HL-60 (cell line): ENCODE measurements at regions not wholly inside any gene's neighbourhood (a gene's known extent, or its start where the extent isn't known, plus 50 kb on each side); places are given as distances from the start of the nearest gene placed in this dataset.
"Not testable (repeated sequence)": the region's sequence is repeated elsewhere in the genome, so short reads cannot be mapped to it uniquely, and the experiment has no call there.

Experiments used
- DNase-seq, 2 experiments: peaks; one replicate each; pipeline ENCODE4 v3.0.0-alpha.2; 2010 to 2020; ENCODE audit warnings: low read depth in 1 of 2, low spot score in 1 of 2
- H3K27ac ChIP-seq: fragments of 250-450 bp; sonication (Bioruptor Pico); replicated peaks from 2 replicates; pipeline ENCODE4 v1.5.1; 2020; ENCODE audit warnings: mild to moderate bottlenecking, moderate library complexity
- H3K27me3 ChIP-seq: fragments of 250-450 bp; sonication (Bioruptor Pico); 2 replicates; pipeline ENCODE4 v1.5.1; 2021; ENCODE audit warnings: mild to moderate bottlenecking, moderate library complexity; ENCODE audit not compliant: insufficient read depth, poor library complexity, severe bottlenecking
- H3K4me3 ChIP-seq: replicated peaks from 2 replicates; pipeline ENCODE4 v1.5.1; 2011; ENCODE audit warnings: mild to moderate bottlenecking, control low read depth, low read length; ENCODE audit not compliant: insufficient read depth
- GABPA ChIP-seq: IDR thresholded peaks from 2 replicates; pipeline ENCODE4 v1.6.1; 2012; ENCODE audit warnings: low read depth
- POLR2AphosphoS5 ChIP-seq: IDR thresholded peaks from 2 replicates; pipeline ENCODE4 v1.6.1; 2012; ENCODE audit warnings: low read depth
- SPI1 ChIP-seq: IDR thresholded peaks from 2 replicates; pipeline ENCODE4 v1.6.1; 2012; ENCODE audit warnings: low read depth, mild to moderate bottlenecking, borderline replicate concordance
- TF ChIP-seq, protein P1 (sequence below): IDR thresholded peaks from one replicate; pipeline ENCODE4 v1.5.1; 2011; ENCODE audit warnings: low read length, control low read depth, inconsistent platforms; ENCODE audit not compliant: insufficient read depth
- TF ChIP-seq, protein P2 (sequence below): IDR thresholded peaks from 2 replicates; pipeline ENCODE4 v1.6.1; 2012; ENCODE audit warnings: low read depth; ENCODE audit not compliant: insufficient replicate concordance

- Histone ChIP-seq H3K4me3 (no peak overlapping the region), H3K27me3 (peaks cover 2% of the 10 kb centered on the region), H3K27ac (no peak overlapping the region)
- TF ChIP-seq, protein P1, sequence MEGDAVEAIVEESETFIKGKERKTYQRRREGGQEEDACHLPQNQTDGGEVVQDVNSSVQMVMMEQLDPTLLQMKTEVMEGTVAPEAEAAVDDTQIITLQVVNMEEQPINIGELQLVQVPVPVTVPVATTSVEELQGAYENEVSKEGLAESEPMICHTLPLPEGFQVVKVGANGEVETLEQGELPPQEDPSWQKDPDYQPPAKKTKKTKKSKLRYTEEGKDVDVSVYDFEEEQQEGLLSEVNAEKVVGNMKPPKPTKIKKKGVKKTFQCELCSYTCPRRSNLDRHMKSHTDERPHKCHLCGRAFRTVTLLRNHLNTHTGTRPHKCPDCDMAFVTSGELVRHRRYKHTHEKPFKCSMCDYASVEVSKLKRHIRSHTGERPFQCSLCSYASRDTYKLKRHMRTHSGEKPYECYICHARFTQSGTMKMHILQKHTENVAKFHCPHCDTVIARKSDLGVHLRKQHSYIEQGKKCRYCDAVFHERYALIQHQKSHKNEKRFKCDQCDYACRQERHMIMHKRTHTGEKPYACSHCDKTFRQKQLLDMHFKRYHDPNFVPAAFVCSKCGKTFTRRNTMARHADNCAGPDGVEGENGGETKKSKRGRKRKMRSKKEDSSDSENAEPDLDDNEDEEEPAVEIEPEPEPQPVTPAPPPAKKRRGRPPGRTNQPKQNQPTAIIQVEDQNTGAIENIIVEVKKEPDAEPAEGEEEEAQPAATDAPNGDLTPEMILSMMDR = no peak
- TF ChIP-seq POLR2AphosphoS5 (no peak), GABPA (no peak), SPI1 (no peak)
- TF ChIP-seq, protein P2, sequence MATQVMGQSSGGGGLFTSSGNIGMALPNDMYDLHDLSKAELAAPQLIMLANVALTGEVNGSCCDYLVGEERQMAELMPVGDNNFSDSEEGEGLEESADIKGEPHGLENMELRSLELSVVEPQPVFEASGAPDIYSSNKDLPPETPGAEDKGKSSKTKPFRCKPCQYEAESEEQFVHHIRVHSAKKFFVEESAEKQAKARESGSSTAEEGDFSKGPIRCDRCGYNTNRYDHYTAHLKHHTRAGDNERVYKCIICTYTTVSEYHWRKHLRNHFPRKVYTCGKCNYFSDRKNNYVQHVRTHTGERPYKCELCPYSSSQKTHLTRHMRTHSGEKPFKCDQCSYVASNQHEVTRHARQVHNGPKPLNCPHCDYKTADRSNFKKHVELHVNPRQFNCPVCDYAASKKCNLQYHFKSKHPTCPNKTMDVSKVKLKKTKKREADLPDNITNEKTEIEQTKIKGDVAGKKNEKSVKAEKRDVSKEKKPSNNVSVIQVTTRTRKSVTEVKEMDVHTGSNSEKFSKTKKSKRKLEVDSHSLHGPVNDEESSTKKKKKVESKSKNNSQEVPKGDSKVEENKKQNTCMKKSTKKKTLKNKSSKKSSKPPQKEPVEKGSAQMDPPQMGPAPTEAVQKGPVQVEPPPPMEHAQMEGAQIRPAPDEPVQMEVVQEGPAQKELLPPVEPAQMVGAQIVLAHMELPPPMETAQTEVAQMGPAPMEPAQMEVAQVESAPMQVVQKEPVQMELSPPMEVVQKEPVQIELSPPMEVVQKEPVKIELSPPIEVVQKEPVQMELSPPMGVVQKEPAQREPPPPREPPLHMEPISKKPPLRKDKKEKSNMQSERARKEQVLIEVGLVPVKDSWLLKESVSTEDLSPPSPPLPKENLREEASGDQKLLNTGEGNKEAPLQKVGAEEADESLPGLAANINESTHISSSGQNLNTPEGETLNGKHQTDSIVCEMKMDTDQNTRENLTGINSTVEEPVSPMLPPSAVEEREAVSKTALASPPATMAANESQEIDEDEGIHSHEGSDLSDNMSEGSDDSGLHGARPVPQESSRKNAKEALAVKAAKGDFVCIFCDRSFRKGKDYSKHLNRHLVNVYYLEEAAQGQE = no peak
- no peak for DNase-seq
Measured at GRCh38 chr10:28768227-28768626, 90.9 kb downstream of the BAMBI start.

GRCh38 chr10:28769091-28769604 lies 91.8 kb downstream of the BAMBI start:
- H3K4me3 ChIP-seq = no peak overlapping the region
- DNase-seq = no peak
- peaks cover 2% of the 10 kb centered on the region for H3K27me3 ChIP-seq
- TF ChIP-seq, protein P1 = no peak
- TF ChIP-seq, protein P2 = no peak
- TF ChIP-seq POLR2AphosphoS5 = no peak
- no peak for TF ChIP-seq GABPA
- no peak for TF ChIP-seq SPI1
- H3K27ac ChIP-seq = no peak overlapping the region

- DNase-seq, H3K27ac ChIP-seq, H3K27me3 ChIP-seq, H3K4me3 ChIP-seq: not testable (repeated sequence)
Measured at GRCh38 chr10:28771580-28772090, 94.3 kb downstream of the BAMBI start.

DNA sequence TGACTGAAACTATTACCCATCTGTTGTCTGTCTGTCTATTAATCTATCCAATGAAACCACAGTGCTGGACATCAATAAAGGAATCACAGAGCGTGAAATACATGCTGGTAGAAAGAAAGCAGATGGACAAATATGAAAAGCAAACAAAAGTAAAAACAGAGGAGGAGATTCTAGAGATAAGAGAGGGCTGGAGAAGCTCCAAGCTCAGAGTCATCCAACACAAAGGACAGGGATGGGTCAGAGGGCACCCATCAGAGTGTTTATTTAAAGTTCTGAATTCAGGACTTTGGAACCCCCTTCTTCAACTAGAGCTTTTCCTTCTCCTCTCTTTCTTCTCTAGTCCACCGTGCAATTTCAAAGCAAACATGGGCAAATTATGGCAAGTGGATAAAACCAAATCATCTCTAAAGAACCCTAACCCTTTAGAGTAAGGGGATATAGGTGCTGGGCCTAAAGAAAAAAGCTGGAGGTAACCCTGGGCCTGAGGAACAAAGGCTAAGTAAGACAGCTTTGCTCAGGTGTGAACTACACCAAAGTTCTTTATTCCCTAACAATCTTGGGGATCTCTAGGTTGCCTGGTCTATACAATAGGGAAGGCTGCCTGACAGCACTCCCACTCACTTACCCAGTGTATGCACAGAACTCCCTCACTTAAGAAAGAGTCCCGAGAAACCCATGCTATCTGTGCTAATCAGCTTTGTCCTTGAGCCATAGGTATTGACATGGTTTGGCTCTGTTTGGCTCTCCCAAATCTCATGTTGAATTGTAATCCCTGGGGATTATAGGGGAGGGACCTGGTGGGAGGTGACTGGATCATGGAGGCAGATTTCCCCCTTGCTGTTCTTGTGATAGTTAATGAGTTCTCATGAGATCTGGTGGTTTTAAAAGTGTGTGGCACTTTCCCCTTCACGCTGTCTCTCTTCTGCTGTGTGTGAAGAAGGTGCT lies 97.0 kb downstream of the BAMBI start:
- Histone ChIP-seq H3K27ac (no peak overlapping the region), H3K4me3 (no peak overlapping the region), H3K27me3 (no peaks in the 10 kb centered on the region)
- no peak for DNase-seq
- TF ChIP-seq, protein P1 = no peak
- no peak for TF ChIP-seq SPI1
- TF ChIP-seq, protein P2 = no peak
